NCI-H82 (cell line): ENCODE measurements at regions not wholly inside any gene's neighbourhood (a gene's known extent, or its start where the extent isn't known, plus 50 kb on each side); places are given as distances from the start of the nearest gene placed in this dataset.

Source experiments
- DNase-seq: peaks from one replicate; lab custom pipeline; 2025; lab: John Stamatoyannopoulos, UW

- DNase-seq = peak; percentile 49
These were observed 181.0 kb downstream of the MN1 start for GRCh38 chr22:27620367-27621154.

- DNase-seq = no peak
These were observed 180.0 kb downstream of the MN1 start for GRCh38 chr22:27621486-27622070.

GRCh38 chr22:27624042-27624441 is 177.5 kb downstream of the MN1 start:
- no peak for DNase-seq

- DNase-seq = no peak
These were observed 176.9 kb downstream of the MN1 start for GRCh38 chr22:27624705-27625104.

- DNase-seq = no peak
These were observed 175.5 kb downstream of the MN1 start for GRCh38 chr22:27625769-27626674.

GRCh38 chr22:27626675-27627443 is 174.7 kb downstream of the MN1 start:
- no peak for DNase-seq

- peak; percentile 14 for DNase-seq
These were observed 174.1 kb downstream of the MN1 start for GRCh38 chr22:27627444-27627833.

GRCh38 chr22:27627901-27628300 is 173.7 kb downstream of the MN1 start:
- DNase-seq = no peak

- no peak for DNase-seq
These were observed 173.2 kb downstream of the MN1 start for GRCh38 chr22:27628341-27628740.

GRCh38 chr22:27628891-27629631 is 172.5 kb downstream of the MN1 start:
- no peak for DNase-seq

- DNase-seq = peak; percentile 68
These were observed 171.5 kb downstream of the MN1 start for GRCh38 chr22:27629908-27630673.

GRCh38 chr22:27630754-27631153 is 170.8 kb downstream of the MN1 start:
- DNase-seq = peak; percentile 8

- no peak for DNase-seq
These were observed 169.9 kb downstream of the MN1 start for GRCh38 chr22:27631641-27632040.

- DNase-seq = no peak
These were observed 168.9 kb downstream of the MN1 start for GRCh38 chr22:27632451-27633295.

GRCh38 chr22:27633296-27633871 is 168.2 kb downstream of the MN1 start:
- DNase-seq = no peak

- DNase-seq = no peak
These were observed 167.4 kb downstream of the MN1 start for GRCh38 chr22:27634043-27634740.

- DNase-seq = no peak
These were observed 166.1 kb downstream of the MN1 start for GRCh38 chr22:27635435-27635834.

- no peak for DNase-seq
These were observed 165.7 kb downstream of the MN1 start for GRCh38 chr22:27635852-27636251.
